Endothelial cell of umbilical vein (primary cell): ENCODE measurements at regions not wholly inside any gene's neighbourhood (a gene's known extent, or its start where the extent isn't known, plus 50 kb on each side); places are given as distances from the start of the nearest gene placed in this dataset.

Experiments used
- BruUV-seq: library from RNA; stranded (reverse); fragments of 400-500 nt; replicated peaks from 2 replicates; lab custom pipeline; 2021; lab: Mats Ljungman, UMichigan
- CTCF ChIA-PET: fragments of 300-600, 350-600 bp; sonication (Branson Sonifier 250); formaldehyde crosslinking; loops from one replicate; lab custom pipeline; 2021; ENCODE audit warnings: antibody characterized with exemption, inconsistent platforms; lab: Charles Lee
- POLR2A ChIA-PET: fragments of 300-600, 350-600 bp; sonication (Branson Sonifier 250); formaldehyde crosslinking; loops from one replicate; lab custom pipeline; 2021; ENCODE audit warnings: antibody characterized with exemption, inconsistent platforms; lab: Charles Lee
- DNase-seq: peaks from one replicate; pipeline ENCODE4 v3.0.0-alpha.2; 2011; ENCODE audit warnings: low read depth, low spot score
- FAIRE-seq: peaks from 2 replicates; lab custom pipeline; 2011; peaks lifted over from hg19 to GRCh38; lab: Jason Lieb, UNC
- H2AFZ ChIP-seq: 2 replicates; pipeline ENCODE4 v1.6.0; 2012; ENCODE audit warnings: low read depth, low read length, control low read depth, inconsistent platforms
- H3K27ac ChIP-seq: 2 replicates; pipeline ENCODE4 v1.5.1; 2011; ENCODE audit warnings: low read depth, mild to moderate bottlenecking, control low read depth, low read length, moderate library complexity; ENCODE audit not compliant: insufficient read depth
- H3K27me3 ChIP-seq, 2 experiments: 2 replicates each; pipeline versions ENCODE4 v1.6.0 to v1.6.1; 2011; ENCODE audit warnings: low read length in 2 of 2, mixed read lengths in 1 of 2; ENCODE audit not compliant: control insufficient read depth in 2 of 2, insufficient read depth in 2 of 2
- H3K36me3 ChIP-seq, 2 experiments: 2 replicates in 1 of 2; 3 replicates in 1 of 2; pipeline ENCODE4 v1.5.1; 2011; ENCODE audit warnings: low read length in 2 of 2, mild to moderate bottlenecking in 1 of 2, moderate library complexity in 1 of 2; ENCODE audit not compliant: control insufficient read depth in 2 of 2, insufficient read depth in 2 of 2; ENCODE audit errors: extremely low read depth in 1 of 2
- H3K4me1 ChIP-seq: 3 replicates; pipeline ENCODE4 v1.5.1; 2011; ENCODE audit warnings: mild to moderate bottlenecking, low read length; ENCODE audit not compliant: control insufficient read depth, insufficient read depth; ENCODE audit errors: extremely low read depth
- H3K4me2 ChIP-seq: 2 replicates; pipeline ENCODE4 v1.6.1; 2011; ENCODE audit warnings: low read length, control low read depth, mixed read lengths; ENCODE audit not compliant: insufficient read depth
- H3K4me3 ChIP-seq, 3 experiments: fragments of 200-600 bp in 1 of 3; sonication (generic), shearing (Covaris generic) in 1 of 3; replicated peaks in 1 of 3; 2 replicates each; pipeline ENCODE4 v1.5.1; 2011 to 2016; ENCODE audit warnings: control low read depth in 3 of 3, low read length in 3 of 3, mild to moderate bottlenecking in 2 of 3, inconsistent platforms in 1 of 3, low read depth in 1 of 3, moderate library complexity in 1 of 3; ENCODE audit not compliant: insufficient read depth in 1 of 3
- H3K79me2 ChIP-seq: 2 replicates; pipeline ENCODE4 v1.6.0; 2012; ENCODE audit warnings: low read length, inconsistent platforms; ENCODE audit not compliant: control insufficient read depth, insufficient read depth
- H3K9ac ChIP-seq: replicated peaks from 2 replicates; pipeline ENCODE3; 2011; ENCODE audit warnings: low read length, control low read depth; ENCODE audit not compliant: insufficient read depth; ENCODE audit errors: extremely low read depth
- H3K9me1 ChIP-seq: replicated peaks from 3 replicates; pipeline ENCODE4 v1.6.0; 2011; ENCODE audit warnings: mild to moderate bottlenecking, low read length; ENCODE audit not compliant: control insufficient read depth, insufficient read depth; ENCODE audit errors: extremely low read depth
- H3K9me3 ChIP-seq: replicated peaks from 2 replicates; pipeline ENCODE4 v1.5.1; 2012; ENCODE audit warnings: low read length, inconsistent platforms; ENCODE audit not compliant: control insufficient read depth, insufficient read depth
- H4K20me1 ChIP-seq: replicated peaks from 2 replicates; pipeline ENCODE3; 2011; ENCODE audit warnings: mild to moderate bottlenecking, low read length; ENCODE audit not compliant: control insufficient read depth, insufficient read depth; ENCODE audit errors: extremely low read depth
- EZH2 ChIP-seq: IDR thresholded peaks from 2 replicates; pipeline ENCODE4 v1.6.1; 2012; ENCODE audit warnings: borderline replicate concordance, low read depth, mild to moderate bottlenecking, moderate library complexity, low read length, inconsistent platforms; ENCODE audit not compliant: severe bottlenecking
- FOS ChIP-seq: IDR thresholded peaks from 2 replicates; pipeline ENCODE4 v1.6.1; 2011; ENCODE audit warnings: mild to moderate bottlenecking, low read length, moderate library complexity, borderline replicate concordance; ENCODE audit not compliant: insufficient read depth
- GATA2 ChIP-seq: IDR thresholded peaks from 2 replicates; pipeline ENCODE4 v1.7.0; 2011; ENCODE audit warnings: low read depth, mild to moderate bottlenecking, moderate library complexity, mixed read lengths, low read length; ENCODE audit not compliant: insufficient read length, insufficient read depth
- JUN ChIP-seq: IDR thresholded peaks from 2 replicates; pipeline ENCODE4 v1.6.1; 2011; ENCODE audit warnings: borderline replicate concordance, low read depth; ENCODE audit not compliant: insufficient read length, insufficient read depth
- MYC ChIP-seq: IDR thresholded peaks from one replicate; pipeline ENCODE4 v1.6.1; 2011; ENCODE audit warnings: mild to moderate bottlenecking, low read depth, low read length
- POLR2A ChIP-seq: IDR thresholded peaks from 2 replicates; pipeline ENCODE4 v1.6.1; 2012; ENCODE audit warnings: low read depth, mild to moderate bottlenecking, control low read depth, low read length
- POLR2AphosphoS5 ChIP-seq: IDR thresholded peaks from 2 replicates; pipeline ENCODE4 v1.6.1; 2012; ENCODE audit warnings: low read depth, mild to moderate bottlenecking, control low read depth, low read length, moderate library complexity; ENCODE audit not compliant: insufficient read depth
- dilution Hi-C: fragments of 300-500 bp; cut with MboI; formaldehyde crosslinking; loops from one replicate; pipeline ENCODE4 v1.15.0; 2019; ENCODE audit warnings: low sequenced_read_pairs; ENCODE audit not compliant: extremely low pct_ligation_motif_present
- intact Hi-C: fragments of 100-400 bp; cut with micrococcal nuclease; formaldehyde crosslinking; loops from one replicate; pipeline ENCODE4 v1.10.0; 2022
- TF ChIP-seq, protein P1 (sequence below): IDR thresholded peaks from 2 replicates; pipeline ENCODE4 v1.6.1; 2011; ENCODE audit not compliant: insufficient read depth, insufficient read length
- TF ChIP-seq, protein P2 (sequence below), 2 donors: IDR thresholded peaks; 1 replicate in 1 of 2; 2 replicates in 1 of 2; pipeline ENCODE4 v1.5.1; 2011; ENCODE audit warnings: low read length in 2 of 2, mild to moderate bottlenecking in 2 of 2, moderate library complexity in 2 of 2, control low read depth in 1 of 2, inconsistent platforms in 1 of 2, low read depth in 1 of 2; ENCODE audit not compliant: insufficient read depth in 1 of 2; ENCODE audit errors: extremely low read depth in 1 of 2

DNA sequence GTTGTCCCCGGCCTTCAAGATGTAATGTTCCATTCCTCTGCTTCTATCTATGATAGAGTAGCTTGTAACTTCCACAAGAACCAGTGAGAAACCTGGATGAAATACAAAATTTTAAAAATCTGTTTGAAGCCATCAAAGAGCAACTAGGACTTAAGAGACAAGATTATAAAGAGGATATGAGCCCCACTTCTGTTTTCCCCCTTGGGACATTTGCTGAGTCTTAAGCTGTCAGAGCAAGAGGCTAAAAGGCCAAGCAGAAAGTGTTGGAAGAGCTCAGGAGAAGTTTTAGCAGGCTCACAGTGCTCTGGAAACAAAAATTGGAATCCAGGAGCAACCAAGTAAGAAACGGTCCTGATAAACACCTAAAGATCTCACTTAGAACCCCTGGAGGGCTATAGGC, 76.1 kb downstream of the ADRB2 start:
- CTCF ChIA-PET: interaction anchor here (0.8 kb wide), 1 partner anchor 22 kb away, joined by 3 read pairs; no protein-coding TSS in a partner anchor
- dilution Hi-C loops: no loop called here
- no peaks in the 10 kb centered on the region for H4K20me1 ChIP-seq
- no peaks in the 10 kb centered on the region for H3K4me1 ChIP-seq
- H3K36me3 ChIP-seq: no peaks in the 10 kb centered on the region
- H3K9me3 ChIP-seq: no peaks in the 10 kb centered on the region
- no TSS peak for BruUV-seq
- no peak overlapping the region for H3K4me2 ChIP-seq
- FAIRE-seq (no peak), DNase-seq (no peak)
- H3K9me1 ChIP-seq: no peaks in the 10 kb centered on the region
- H3K27me3 ChIP-seq: peaks cover 0 to 3% of the 10 kb centered on the region in 2 experiments
- H2AFZ ChIP-seq: no peak overlapping the region
- no peaks in the 10 kb centered on the region for H3K79me2 ChIP-seq
- H3K9ac ChIP-seq: no peak overlapping the region
- no peak overlapping the region for H3K4me3 ChIP-seq
- TF ChIP-seq JUN (no peak), POLR2A (no peak), EZH2 (no peak), MYC (no peak), POLR2AphosphoS5 (no peak), GATA2 (no peak), FOS (no peak)
- TF ChIP-seq, protein P1, sequence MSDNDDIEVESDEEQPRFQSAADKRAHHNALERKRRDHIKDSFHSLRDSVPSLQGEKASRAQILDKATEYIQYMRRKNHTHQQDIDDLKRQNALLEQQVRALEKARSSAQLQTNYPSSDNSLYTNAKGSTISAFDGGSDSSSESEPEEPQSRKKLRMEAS: no peak
- TF ChIP-seq, protein P2, sequence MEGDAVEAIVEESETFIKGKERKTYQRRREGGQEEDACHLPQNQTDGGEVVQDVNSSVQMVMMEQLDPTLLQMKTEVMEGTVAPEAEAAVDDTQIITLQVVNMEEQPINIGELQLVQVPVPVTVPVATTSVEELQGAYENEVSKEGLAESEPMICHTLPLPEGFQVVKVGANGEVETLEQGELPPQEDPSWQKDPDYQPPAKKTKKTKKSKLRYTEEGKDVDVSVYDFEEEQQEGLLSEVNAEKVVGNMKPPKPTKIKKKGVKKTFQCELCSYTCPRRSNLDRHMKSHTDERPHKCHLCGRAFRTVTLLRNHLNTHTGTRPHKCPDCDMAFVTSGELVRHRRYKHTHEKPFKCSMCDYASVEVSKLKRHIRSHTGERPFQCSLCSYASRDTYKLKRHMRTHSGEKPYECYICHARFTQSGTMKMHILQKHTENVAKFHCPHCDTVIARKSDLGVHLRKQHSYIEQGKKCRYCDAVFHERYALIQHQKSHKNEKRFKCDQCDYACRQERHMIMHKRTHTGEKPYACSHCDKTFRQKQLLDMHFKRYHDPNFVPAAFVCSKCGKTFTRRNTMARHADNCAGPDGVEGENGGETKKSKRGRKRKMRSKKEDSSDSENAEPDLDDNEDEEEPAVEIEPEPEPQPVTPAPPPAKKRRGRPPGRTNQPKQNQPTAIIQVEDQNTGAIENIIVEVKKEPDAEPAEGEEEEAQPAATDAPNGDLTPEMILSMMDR (IDR thresholded peaks at IDR 0.05; ENCODE audit: extremely low read depth in 1 of 2, insufficient read depth in 1 of 2, low read depth in 1 of 2, low read length in 2 of 2): no peak
- H3K27ac ChIP-seq: no peak overlapping the region
- intact Hi-C loops: no loop called here
- POLR2A ChIA-PET: no interaction called here
